GM19023 (cell line): ENCODE measurements at regions not wholly inside any gene's neighbourhood (a gene's known extent, or its start where the extent isn't known, plus 50 kb on each side); places are given as distances from the start of the nearest gene placed in this dataset.

Experiments used
- ATAC-seq: cut with Tn5 transposase; IDR thresholded peaks from one replicate; pipeline ENCODE4 v1.9.1; 2021; ENCODE audit warnings: mild to moderate bottlenecking, moderate library complexity; ENCODE audit not compliant: unreplicated experiment

DNA sequence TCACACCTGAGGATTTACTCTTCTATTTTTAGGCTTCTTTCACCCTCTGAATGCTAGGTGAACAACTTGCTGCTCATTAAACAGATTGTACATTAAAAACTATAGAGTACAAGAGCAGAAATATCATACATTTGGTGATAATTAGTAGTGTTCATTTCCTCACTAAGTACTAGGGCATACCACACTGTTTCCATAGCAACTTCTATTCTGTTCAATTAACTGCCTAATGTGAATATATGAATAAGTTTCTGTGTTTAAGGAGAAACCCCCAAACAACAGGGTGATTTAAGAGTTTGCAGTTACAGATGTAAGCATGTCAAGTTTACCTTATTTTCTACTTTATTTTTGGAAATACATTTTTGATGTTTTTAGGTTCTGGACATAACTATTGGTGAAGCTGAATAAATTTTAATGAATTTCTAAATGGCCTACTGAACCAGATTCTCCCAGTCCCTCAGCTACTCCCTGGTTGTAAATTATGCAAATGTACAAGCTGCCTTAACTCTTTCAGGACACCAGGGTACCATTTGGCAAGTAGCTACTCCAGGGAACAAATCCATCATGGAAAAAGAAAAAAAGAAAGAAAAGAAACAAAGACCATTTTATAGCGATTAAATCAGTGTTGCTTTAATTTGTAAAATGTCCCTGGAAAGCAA lies 199.8 kb upstream of the NAV3 start:
- no peak for ATAC-seq

DNA sequence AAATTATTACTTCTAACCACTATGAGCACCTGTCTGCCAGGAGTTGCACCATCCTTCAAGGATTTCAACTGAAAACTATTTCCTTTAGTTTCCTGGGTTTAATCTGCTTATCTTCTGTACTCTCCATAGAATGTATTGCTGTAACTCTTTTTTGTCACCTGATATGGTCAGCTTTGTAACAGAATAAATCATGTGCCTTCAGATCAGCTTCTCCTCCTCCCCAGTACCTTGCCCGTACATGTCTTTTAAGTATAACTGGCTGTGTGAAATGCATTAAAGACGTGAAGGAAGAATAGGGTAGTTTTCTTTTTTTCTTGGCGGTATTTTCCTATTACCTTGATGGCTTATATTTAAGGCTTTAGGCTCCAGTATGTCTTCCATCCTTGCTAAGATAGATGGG lies 200.3 kb upstream of the NAV3 start:
- no peak for ATAC-seq

DNA sequence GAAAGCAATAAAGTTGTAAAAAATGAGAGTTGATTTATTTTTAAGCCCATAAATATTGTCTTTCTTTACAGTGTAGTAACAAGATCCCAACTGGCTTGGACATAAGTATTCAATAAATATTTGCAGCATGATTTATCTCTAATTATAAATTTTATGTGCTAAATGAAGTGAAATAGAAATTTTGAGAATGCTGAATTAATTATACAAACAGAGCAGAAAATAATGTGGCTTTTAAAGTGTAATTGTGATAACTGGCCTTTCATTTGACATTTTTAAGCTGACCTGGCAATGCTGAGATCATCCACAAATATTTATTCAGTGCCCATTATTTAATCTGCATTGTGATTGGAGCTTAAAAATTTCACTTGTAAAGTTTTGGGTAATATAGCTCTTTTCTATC lies 201.6 kb upstream of the NAV3 start:
- ATAC-seq = no peak

DNA sequence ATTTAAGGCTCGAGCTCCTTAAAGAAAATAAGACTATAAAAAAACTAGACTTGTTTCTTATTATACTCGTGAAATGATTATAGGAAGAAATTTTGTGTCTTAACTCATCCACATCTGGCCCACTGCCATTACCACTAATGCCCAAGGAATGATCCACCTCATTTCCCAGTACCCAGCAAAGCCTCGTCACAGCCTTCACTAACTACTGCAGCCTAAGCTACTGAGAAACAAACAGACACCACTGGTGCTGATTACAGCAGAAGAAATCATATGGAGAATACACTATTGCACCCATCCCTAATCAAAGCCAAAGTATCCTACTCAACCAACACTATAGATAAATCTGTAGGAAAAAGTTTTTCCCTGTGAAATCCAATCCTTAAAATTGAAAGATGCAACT lies 205.3 kb upstream of the NAV3 start:
- no peak for ATAC-seq

DNA sequence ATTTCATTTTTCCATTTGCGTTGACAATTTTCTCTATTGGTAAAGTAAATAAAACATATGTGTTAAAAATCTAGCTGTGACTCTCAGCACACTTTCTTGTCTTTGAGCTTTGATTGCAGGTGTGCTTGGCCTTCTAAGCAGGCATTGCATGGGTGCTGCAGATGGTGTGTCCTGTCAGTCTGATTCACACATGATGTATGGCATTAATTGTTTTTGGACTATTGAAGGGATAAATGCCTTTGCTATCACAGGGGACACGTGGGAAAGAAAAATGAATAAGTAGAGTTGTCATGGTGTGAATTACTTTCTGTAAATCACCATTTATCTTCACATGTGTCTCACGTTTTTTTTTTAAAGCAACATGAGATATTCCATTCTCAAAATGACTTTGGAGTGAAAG lies 211.3 kb upstream of the NAV3 start:
- no peak for ATAC-seq

DNA sequence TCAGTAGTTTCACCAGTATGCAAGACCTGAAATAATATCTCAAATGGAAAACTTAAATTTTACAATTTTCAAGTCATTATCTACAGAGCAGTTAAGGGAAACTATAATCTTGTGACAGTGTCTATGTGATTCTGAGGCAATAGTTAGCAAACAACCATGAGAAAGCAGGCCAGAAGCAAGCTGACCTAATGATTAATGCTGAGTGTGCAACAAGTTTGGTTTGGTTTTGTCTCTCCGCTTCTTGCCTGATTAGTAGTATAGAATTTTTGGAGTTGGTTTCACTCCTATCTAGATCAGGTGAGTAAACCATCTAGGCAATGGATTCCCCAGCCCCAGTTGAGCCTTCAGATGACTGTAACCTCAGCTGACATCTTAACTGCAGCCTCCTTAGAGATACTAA lies 212.9 kb upstream of the NAV3 start:
- ATAC-seq = no peak

DNA sequence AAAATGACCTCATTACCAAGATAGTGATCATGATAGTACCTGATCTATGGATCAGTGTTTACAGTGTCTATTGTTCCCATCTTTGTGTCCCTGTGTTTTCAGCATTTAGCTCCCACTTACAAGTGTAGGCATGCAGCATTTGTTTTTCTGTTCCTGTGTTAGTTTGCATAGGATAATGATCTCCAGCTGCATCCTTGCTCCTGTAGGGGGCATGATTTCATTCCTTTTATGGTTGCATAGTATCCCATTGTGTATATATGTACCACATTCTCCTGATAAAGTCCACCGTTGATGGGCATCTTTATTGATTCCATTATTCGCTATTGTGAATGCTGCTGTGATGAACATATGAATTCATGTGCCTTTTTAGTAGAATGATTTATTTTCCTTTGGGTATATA lies 215.4 kb upstream of the NAV3 start:
- no peak for ATAC-seq

DNA sequence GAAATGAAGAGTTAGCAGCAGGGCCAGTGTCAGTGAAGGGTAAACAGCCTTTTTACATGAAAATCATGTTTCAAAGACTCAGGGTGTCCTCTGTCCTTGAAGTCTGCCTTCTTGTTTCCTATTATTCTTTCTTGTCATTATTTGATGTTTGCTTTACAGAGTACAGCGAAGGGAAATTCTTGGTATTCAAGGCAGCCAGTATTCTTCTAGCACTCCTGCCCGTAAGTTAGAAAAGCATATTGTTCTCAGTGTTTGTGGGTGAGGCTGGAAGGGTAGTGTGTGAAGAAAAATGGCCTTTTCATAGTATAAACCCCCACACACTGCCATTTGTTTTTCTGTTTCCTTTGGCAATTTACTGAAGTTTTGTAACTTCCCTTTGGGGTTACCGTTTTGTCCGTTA lies 217.3 kb upstream of the NAV3 start:
- no peak for ATAC-seq

DNA sequence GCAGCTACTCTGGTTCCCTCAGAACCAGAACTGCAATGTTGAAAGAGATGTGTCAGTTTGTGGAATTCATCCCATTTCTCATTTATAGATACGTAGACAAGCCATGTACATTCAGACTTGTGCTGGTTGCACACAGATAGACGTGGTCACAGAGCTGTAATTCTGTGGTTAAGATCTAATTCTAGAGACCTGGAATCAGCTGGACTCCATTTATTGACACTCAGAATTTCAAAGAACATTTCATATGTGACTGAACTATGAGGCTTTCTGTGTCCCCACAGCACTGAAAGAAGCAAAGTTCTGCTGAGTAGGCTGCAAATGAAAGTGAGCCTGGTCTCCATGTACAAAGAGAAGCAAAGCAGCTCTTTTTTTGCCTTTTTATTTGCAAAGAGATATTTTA lies 220.2 kb upstream of the NAV3 start:
- ATAC-seq = no peak

DNA sequence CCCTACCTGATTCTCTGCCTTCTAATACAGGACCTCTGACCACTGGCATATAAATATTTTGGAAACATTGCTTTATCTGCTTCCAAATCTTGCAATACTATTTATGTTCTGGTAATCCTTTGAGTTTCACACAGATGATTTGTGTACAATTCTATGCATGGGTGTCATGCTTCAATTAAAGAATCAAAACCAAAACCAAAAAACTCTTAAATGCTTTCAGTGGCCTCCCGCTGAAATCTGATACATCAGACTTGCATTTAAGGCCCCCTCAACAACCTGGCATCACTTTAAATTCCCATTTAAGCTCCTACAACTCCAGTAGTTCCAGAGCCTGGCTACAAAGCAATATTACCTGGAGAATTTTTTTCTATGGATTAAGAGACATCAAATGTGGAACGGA lies 221.7 kb upstream of the NAV3 start:
- no peak for ATAC-seq

DNA sequence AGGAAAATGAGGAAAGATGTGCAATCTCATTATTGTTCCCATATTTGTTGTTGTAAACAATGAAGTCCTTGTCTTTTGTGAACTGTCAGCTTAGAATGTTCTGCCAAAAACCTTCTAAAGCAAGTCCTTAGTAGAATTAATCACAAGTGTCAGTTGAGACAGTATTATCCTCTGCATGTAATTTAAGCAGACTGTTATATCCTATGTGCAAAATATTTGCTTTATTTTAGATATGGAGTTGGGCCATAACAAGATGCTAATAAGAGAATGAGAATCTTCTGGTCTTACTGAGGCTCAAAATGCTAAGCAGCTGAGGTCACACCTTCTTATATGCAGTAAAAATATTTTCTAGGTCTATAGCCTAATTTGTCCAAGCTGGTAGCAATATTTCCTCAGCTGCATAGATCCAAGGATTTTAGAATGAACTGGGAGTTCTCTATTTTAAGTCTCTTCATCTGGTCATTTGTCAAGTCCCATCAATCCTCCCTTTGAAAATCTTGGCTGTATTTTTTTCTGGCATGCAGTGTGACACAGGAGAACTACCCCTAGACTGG lies 222.3 kb upstream of the NAV3 start:
- ATAC-seq = no peak

DNA sequence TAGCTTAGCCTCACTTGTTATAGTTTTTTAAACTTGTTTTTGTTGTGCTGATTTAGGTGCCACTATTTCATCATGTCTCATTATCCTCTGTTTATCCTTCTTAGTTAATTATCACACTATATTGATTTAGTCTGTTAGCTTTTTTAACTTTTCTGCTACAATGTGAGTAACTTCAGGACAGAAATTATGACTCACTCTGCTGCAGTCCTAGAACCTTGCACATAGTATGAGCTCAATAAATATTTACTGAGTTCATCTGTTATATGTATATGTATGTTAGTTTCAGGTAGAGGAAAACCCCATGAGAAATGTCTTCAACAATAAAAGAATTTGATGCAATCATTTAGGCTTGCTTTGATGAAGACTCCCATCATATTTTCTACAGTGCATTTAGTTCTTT lies 224.3 kb upstream of the NAV3 start:
- ATAC-seq = no peak

DNA sequence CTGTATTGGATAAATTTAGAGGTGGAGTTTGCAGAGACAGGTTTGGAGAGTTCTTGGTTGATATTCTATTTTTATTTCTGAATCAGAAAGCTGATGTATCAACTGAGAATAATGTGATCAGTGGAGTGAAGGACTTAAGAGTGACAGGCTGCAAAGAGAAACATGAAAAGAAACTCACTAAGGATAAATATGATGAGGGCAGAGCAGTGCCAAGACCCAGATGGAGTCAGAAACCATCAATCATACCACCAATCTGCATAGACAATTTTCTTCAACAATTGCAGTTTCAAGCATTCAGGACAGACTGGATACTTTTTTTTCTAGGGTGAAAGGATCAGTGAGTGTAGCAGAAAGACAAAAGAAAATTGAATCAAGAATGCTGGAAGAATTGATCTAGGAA lies 226.7 kb upstream of the NAV3 start:
- no peak for ATAC-seq

DNA sequence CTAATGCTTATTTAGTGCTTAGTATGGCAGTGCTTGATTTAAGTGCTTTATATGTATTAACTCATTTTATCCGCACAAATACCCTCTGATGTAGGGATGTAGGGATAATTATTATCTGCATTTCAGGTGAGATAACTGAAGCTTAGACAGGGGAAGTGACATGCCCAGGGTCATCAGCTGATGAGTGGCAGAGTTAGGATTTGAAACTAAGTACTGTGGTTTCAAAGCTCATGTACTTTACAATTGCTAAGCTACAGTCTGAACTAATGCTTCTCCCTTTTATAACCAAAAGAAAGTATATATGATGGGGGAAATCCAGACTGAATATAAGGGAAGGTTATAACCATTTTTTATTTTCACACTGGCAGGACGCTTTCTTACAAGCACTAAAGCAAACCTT lies 229.6 kb upstream of the NAV3 start:
- ATAC-seq = peak; percentile 48

DNA sequence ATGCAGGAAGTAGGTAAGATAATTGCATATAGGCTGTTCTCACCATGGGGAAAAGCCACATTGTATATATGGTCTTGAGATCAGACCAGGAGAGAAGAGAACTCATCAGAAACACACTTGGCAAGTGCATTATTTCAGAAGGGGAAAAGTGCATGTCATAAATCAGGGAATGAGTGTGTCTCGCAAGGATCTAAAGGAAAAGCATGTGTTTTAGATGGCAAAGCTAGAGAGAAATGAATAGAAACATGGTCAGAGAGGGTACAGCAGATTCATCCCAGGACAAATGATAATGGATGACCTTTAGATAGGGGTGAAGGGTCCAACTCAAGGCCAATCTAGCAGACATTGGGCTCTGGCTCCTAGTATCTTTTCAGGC lies 230.2 kb upstream of the NAV3 start:
- no peak for ATAC-seq

DNA sequence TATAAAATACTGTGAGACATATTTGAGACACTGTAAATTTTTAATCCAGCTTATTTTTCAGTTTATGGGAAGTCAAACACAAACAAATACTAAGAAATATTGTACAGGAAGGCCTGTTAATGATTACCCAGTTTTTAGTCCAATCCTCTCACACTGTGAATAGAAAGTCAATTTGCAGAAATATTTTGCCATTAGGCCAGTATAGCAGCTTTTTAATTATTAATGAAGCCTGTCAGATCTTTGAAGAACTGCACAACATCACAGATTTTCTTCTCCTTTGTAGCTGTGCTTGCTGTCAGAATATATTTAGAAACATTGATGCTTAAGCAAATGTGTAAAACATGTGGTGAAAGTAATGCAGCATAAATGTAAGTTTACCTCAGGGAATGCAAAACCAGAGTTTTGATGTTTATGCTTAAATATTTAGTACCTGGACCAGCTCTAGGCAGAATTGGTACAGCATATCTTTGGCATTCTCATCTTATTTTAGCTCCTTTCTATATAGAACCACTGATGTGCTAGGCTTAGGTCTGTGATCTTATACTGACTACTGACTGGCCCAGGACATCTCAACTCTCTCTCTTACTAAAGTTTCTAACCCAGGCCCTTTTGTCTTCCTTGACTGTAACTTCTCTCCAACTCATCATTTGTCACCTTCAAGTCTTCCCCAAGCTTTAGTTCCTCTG lies 230.8 kb upstream of the NAV3 start:
- ATAC-seq = no peak

DNA sequence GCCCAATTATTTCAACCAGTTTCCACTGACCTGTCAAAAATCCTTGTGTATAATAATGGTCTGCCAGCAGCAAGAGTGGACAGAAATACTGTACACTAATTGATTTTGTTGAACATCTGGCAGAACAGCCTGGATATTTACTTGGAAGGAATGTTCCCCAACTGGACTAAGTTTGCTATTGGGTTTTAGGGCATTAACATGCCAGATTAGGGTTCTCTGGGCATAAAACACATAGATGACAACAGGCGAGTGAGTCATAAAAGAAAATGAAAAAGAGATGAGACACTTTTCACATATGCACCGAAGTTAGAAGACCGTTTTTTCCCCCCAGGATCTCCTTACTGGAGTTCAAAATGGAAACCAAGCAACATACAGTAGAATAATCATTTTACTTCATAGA lies 236.3 kb upstream of the NAV3 start:
- no peak for ATAC-seq

DNA sequence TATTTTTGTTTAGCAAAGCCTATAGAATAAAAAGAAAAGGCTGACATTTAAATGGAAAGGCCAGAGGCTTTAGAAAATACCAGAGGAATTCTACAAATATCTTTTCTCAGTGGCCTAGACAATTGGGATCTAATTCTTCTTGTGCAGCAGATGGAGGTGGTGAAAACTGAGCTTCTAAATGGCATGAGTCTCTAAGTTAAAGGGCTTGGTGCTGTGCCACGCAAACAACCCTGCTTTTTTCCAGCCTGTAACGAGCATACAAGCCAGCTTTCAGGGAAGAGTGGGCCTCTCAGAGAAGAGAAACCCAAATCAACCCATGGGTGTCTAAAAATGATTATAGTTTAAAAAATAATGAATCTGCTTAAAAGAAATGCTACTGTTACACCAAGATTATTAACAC lies 237.9 kb upstream of the NAV3 start:
- ATAC-seq = no peak

DNA sequence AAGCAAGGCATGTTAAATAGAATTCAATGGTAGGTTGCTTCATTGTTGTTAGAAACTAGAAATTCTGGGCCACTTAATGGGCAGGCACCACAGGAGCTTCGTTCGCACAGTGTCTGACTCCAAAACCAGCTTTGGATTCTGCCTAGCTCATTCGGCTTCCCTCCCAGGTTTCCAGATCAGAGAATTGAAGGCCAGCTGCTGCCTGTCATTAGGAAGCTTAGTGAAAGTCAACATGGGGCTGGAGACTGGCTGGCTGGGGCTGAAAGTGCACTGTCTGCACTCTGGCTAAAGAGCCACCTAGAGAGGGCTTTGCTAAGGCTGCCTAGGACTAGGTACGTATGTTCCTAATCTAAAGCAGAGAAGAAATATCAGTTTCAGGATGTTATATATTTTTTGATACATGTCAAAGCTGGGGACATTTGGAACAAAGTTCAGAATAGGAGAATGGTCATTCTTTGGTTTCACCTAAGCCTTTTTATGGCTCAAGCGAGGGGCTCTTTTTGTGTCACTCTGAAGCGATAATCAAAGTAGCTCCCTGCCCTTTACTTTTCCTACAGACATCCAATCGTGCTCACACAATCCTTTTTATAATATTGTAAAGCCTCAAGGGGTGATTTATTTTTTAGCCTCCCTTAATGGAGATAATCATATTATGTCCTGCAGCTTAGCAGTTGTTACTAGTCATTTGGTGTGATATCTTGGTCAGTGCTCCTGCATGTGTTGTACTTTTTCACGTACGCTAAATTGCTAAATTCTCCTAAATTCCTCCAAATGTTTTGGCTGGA lies 238.5 kb upstream of the NAV3 start:
- ATAC-seq = no peak

DNA sequence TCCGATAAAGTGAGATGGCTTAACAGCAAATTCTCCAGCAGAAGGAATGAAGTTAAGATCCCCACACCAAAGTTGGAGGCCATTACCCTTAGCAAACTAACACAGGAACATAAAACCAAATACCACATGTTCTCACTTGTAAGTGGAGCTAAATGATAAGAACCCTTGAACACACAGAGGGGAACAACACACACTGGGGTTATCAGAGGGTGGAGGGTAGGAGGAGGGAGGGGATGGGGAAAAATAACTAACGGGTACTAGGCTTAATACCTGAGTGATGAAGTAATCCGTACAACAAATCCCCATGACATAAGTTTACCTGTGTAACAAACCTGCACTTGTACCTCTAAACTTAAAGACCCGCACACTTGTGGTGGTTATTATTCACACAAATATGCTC lies 240.4 kb upstream of the NAV3 start:
- ATAC-seq = no peak

DNA sequence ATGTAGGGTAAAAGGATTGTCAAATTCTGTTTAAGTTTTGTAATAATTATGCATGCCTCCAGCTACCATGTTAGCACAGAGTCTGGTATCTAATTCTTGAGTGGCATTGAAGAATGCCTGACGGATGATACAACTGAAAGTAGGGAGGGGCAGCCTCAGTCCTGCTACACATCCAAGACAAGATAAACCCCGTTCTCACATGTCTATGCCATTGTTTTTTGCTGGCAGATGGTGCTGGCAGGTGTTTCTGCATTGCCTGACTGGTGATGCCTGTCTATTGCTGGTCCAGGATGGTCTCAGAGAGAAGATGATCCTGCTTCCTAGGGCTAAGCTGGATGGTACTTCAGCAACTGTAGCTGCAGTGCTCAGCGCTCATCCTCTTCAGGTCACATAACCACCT lies 245.8 kb upstream of the NAV3 start:
- ATAC-seq = no peak
